HG03066 (cell line): ENCODE measurements at regions not wholly inside any gene's neighbourhood (a gene's known extent, or its start where the extent isn't known, plus 50 kb on each side); places are given as distances from the start of the nearest gene placed in this dataset.
A peak's percentile ranks its signal among the peaks of the same experiment; 100 is the strongest.
"Not testable (repeated sequence)": the region's sequence is repeated elsewhere in the genome, so short reads cannot be mapped to it uniquely, and the experiment has no call there.

Source experiments
- ATAC-seq: cut with Tn5 transposase; IDR thresholded peaks from one replicate; pipeline ENCODE4 v1.9.1; 2021; ENCODE audit warnings: low read depth; ENCODE audit not compliant: unreplicated experiment

DNA sequence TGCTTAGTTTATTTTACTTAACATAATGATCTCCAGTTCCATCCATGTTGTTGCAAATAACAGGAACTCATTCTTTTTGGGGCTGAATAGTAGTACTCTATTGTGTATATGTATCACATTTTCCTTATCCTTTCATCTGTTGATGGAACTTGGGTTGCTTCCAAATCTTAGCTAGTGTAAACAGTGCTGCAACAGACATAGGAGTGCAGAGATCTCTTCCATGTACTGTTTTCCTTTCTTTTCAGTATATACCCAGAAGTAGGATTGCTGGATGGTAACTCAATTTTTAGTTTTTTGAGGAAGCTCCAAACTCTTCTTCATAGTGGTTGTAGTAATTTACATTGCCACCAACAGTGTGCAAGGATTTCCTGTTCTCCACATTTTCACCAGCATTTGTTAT, 138.8 kb upstream of the POC5 start:
- no peak for ATAC-seq

DNA sequence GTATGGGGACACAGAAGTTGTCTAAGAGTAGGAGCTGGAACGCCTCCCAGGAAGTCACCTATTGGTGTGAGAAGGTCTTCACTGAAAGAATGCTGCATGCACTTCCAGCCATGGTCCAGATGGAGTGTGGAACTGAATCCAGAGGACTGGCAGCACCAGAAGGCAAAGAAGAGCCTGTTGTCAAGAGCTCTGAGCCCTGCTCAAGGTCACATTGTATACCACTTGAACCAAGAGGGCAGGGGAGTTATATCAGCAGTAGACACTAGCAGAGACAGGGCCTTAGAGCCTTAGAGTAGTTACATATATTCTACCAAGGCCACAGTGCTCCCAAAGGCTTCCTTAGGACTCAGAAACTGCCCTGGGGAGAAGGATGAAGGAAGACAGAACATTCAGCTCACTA, 130.8 kb upstream of the POC5 start:
- ATAC-seq = no peak

DNA sequence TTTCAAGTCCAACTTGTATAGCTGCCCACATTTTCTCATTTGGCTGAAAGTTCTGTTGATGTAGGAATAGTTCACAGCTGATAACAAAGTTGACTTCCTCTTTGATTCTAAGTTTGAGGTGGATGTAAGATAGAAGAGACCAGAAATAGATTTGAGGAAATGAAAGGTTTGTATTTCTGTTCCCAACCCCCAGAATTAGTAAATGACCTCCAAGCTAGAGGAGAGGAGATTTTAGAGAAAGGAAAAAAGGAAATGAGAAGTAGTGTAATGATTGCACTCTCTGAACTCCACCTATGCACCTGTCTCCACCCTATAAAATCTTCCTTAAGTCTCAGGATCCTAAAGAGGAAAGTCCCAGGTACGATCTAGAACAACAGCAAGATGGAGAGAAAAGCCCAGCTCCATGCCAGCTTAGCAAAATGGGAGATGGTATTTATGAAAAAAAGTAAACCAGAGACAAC, 130.4 kb upstream of the POC5 start:
- peak; percentile 90 for ATAC-seq

- no peak for ATAC-seq
Measured at GRCh38 chr5:75844301-75844700, 127.1 kb upstream of the POC5 start.

GRCh38 chr5:75843319-75843718, 126.1 kb upstream of the POC5 start:
- no peak for ATAC-seq

- no peak for ATAC-seq
Measured at GRCh38 chr5:75839547-75839946, 122.3 kb upstream of the POC5 start.

GRCh38 chr5:75837258-75837841, 120.1 kb upstream of the POC5 start:
- no peak for ATAC-seq

- no peak for ATAC-seq
Measured at GRCh38 chr5:75831561-75831960, 114.3 kb upstream of the POC5 start.

GRCh38 chr5:75828029-75828428, 110.8 kb upstream of the POC5 start:
- no peak for ATAC-seq

DNA sequence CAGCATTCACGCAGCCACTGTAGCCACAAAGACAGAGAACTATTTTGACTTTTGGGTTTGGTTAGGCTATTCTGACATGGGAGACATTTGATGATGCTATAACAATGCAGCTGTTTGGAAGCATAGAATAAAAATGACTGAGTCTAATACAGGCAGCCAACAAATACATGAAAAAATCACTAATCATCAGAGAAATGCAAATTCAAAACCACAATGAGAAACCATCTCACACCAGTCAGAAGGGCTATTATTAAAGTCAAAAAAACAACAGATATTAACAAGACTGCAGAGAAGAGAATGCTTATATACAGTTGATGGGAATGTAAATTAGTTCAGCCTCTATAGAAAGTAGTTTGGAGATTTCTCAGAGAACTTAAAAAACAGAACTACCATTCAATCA, 107.1 kb upstream of the POC5 start:
- no peak for ATAC-seq

DNA sequence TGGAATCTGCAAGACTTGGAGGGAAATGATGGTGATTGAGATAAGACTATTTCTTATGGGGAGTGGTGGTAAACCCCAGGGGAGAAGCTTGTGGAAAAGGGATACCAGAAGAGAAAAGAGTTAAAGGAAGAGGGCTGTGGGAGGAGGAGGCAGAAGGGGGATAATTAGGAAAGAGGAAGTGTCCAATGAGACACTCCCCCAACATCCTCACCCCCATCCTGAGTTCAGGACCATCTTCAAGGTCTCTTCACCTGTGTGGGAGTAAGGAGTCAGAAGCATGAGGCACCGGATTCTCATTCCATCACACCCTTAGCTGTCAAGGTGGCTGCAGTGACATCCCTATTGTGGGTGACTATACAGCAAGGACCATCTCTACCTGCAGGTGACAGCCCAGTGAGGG, 106.6 kb upstream of the POC5 start:
- no peak for ATAC-seq

DNA sequence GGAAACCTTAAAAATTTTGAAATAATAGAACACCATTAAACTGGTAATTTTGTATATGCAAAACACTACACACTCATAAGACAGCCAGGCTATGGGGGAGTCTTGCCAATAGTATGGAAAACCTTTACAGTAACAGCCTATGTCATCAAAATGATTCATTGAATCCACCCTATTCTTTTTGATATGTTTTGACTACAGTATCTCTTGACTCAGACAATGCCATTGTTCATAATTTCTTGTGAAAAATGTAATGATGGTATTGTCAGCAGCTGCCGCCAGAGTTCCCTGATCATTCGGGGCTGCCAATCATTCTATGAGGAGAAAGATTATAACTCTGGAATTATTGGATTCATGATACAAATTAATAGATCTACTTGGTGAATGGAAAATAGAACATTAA, 101.4 kb upstream of the POC5 start:
- no peak for ATAC-seq

DNA sequence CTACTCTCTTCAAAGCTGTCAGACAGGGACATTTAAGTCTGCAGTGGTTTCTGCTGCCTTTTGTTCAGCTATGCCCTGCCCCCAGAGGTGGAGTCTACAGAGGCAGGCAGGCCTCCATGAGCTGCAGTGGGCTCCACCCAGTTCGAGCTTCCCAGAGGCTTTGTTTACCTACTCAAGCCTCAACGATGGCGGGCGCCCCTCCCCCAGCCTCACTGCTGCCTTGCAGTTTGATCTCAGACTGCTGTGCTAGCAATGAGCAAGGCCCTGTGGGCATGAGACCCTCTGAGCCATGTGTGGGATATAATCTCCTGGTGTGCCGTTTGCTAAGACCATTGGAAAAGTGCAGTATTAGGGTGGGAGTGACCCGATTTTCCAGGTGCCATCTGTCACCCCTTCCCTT, 82.5 kb upstream of the POC5 start:
- ATAC-seq = not testable (repeated sequence)

DNA sequence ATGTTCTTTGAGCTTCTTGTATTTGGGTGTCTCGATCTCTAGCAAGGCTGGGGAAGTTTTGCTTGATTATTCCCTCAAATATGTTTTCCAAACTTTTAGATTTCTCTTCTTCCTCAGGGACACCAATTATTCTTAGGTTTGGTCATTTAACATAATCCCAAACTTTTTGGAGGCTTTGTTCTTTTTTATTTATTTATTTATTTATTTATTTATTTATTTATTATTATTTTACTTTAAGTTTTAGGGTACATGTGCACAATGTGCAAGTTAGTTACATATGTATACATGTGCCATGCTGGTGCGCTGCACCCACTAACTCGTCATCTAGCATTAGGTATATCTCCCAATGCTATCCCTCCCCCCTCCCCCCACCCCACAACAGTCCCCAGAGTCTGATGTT, 52.1 kb upstream of the POC5 start:
- ATAC-seq = not testable (repeated sequence)
